ENCODE measurements at regions not wholly inside any gene's neighbourhood (a gene's known extent, or its start where the extent isn't known, plus 50 kb on each side); places are given as distances from the start of the nearest gene placed in this dataset.
"Not testable (repeated sequence)": the region's sequence is repeated elsewhere in the genome, so short reads cannot be mapped to it uniquely, and the experiment has no call there.

GRCh38 chr1:41308520-41308919 lies 52.7 kb upstream of the FOXO6 start:
- DNase-seq (ENCODE audit: low spot score) = not testable (repeated sequence)

- peak; percentile 5 for DNase-seq (ENCODE audit: low spot score)
These were observed 55.5 kb upstream of the FOXO6 start for GRCh38 chr1:41305576-41306363.

GRCh38 chr1:41296506-41296905 lies 54.4 kb upstream of the SCMH1 start:
- no peak for DNase-seq (ENCODE audit: low spot score)

- no peak for DNase-seq (ENCODE audit: low spot score)
These were observed 52.1 kb upstream of the SCMH1 start for GRCh38 chr1:41294216-41294615.

GRCh38 chr1:41293779-41294178 lies 51.7 kb upstream of the SCMH1 start:
- DNase-seq (ENCODE audit: low spot score) = no peak

Data from HT-29 (cell line).